GM12878 (cell line): ENCODE measurements at regions not wholly inside any gene's neighbourhood (a gene's known extent, or its start where the extent isn't known, plus 50 kb on each side); places are given as distances from the start of the nearest gene placed in this dataset.
"Not testable (repeated sequence)": the region's sequence is repeated elsewhere in the genome, so short reads cannot be mapped to it uniquely, and the experiment has no call there.

Experiments
- ATAC-seq: fragments of 200-7000 bp; cut with Tn5 transposase; 3 replicates; pipeline ENCODE4 v1.9.1; 2020; ENCODE audit warnings: mild to moderate bottlenecking, moderate library complexity
- BruUV-seq: library from RNA; stranded (reverse); fragments of 400-500 nt; replicated peaks from 2 replicates; lab custom pipeline; 2021; lab: Mats Ljungman, UMichigan
- CTCF ChIA-PET: fragments of 300-600 bp; sonication (Branson Sonifier 250); formaldehyde crosslinking; extraction: SDS; loops from one replicate; lab custom pipeline; 2021; ENCODE audit warnings: inconsistent platforms; lab: Yijun Ruan, JAX
- POLR2A ChIA-PET: fragments of 350-600 bp; formaldehyde crosslinking; extraction: SDS; loops from one replicate; lab custom pipeline; 2021; ENCODE audit warnings: inconsistent platforms; lab: Charles Lee
- RAD21 ChIA-PET: fragments of 300-600 bp; sonication (Branson Sonifier 250); formaldehyde crosslinking; loops from one replicate; lab custom pipeline; 2023; ENCODE audit warnings: antibody characterized with exemption; ENCODE audit not compliant: unreplicated experiment; lab: Charles Lee
- SMC1A ChIA-PET: fragments of 300-600 bp; sonication (Branson Sonifier 250); formaldehyde crosslinking; loops from one replicate; lab custom pipeline; 2023; ENCODE audit not compliant: unreplicated experiment, uncharacterized antibody; lab: Charles Lee
- DNase-seq: peaks from one replicate; pipeline ENCODE4 v3.0.0-alpha.2; 2011; ENCODE audit warnings: low read depth, low spot score
- FAIRE-seq: peaks from 3 replicates; lab custom pipeline; 2011; peaks lifted over from hg19 to GRCh38; lab: Jason Lieb, UNC
- H2AFZ ChIP-seq: 2 replicates; pipeline ENCODE4 v1.6.0; 2011; ENCODE audit warnings: low read depth, low read length, control low read depth; ENCODE audit not compliant: control insufficient read depth
- H3K27ac ChIP-seq: 2 replicates; pipeline ENCODE4 v1.5.1; 2011; ENCODE audit warnings: control low read depth; ENCODE audit not compliant: control insufficient read depth, insufficient read depth
- H3K27me3 ChIP-seq, 2 experiments: replicated peaks in 1 of 2; 2 replicates each; pipeline versions ENCODE4 v1.6.0 to v1.6.1; 2011; ENCODE audit warnings: low read length in 1 of 2; ENCODE audit not compliant: control insufficient read depth in 2 of 2, insufficient read depth in 2 of 2
- H3K36me3 ChIP-seq, 2 experiments: 2 replicates each; pipeline ENCODE4 v1.5.1; 2011; ENCODE audit warnings: low read length in 1 of 2; ENCODE audit not compliant: control insufficient read depth in 2 of 2, insufficient read depth in 2 of 2
- H3K4me1 ChIP-seq: 2 replicates; pipeline ENCODE4 v1.6.1; 2011; ENCODE audit warnings: mild to moderate bottlenecking, low read length, moderate library complexity, mixed read lengths; ENCODE audit not compliant: control insufficient read depth, insufficient read depth
- H3K4me2 ChIP-seq: 2 replicates; pipeline ENCODE4 v1.6.0; 2011; ENCODE audit warnings: control low read depth; ENCODE audit not compliant: control insufficient read depth, insufficient read depth
- H3K4me3 ChIP-seq: fragments of 200-600 bp; sonication (generic); 2 replicates; pipeline ENCODE4 v1.5.1; 2016
- H3K79me2 ChIP-seq: 2 replicates; pipeline ENCODE4 v1.6.0; 2011; ENCODE audit warnings: low read length; ENCODE audit not compliant: control insufficient read depth, insufficient read depth
- H3K9ac ChIP-seq: 2 replicates; pipeline ENCODE4 v1.8.0; 2011; ENCODE audit warnings: low read length, control low read depth, mixed read lengths; ENCODE audit not compliant: control insufficient read depth, insufficient read depth
- H3K9me3 ChIP-seq: replicated peaks from 3 replicates; pipeline ENCODE4 v1.5.1; 2011; ENCODE audit warnings: mild to moderate bottlenecking, low read length; ENCODE audit not compliant: control insufficient read depth, insufficient read depth
- H4K20me1 ChIP-seq: 2 replicates; pipeline ENCODE4 v1.6.0; 2011; ENCODE audit not compliant: control insufficient read depth, insufficient read depth
- BCL11A ChIP-seq: IDR thresholded peaks from 2 replicates; pipeline ENCODE4 v1.6.1; 2011; ENCODE audit warnings: low read depth, low read length
- EGR1 ChIP-seq, 2 experiments: IDR thresholded peaks; 1 replicate in 1 of 2; 2 replicates in 1 of 2; pipeline ENCODE4 v1.6.1; 2011 to 2012; ENCODE audit warnings: low read depth in 2 of 2, low read length in 2 of 2, borderline replicate concordance in 1 of 2, mild to moderate bottlenecking in 1 of 2, moderate library complexity in 1 of 2
- EZH2 ChIP-seq: IDR thresholded peaks from 2 replicates; pipeline ENCODE4 v1.6.1; 2012; ENCODE audit warnings: low read depth, mild to moderate bottlenecking, control low read depth, inconsistent platforms, low read length, borderline replicate concordance; ENCODE audit not compliant: control insufficient read depth
- HCFC1 ChIP-seq: fragments of 150-350 bp; IDR thresholded peaks from 2 replicates; pipeline ENCODE4 v1.6.1; 2014; ENCODE audit warnings: low read length
- LARP7 ChIP-seq: fragments of 450-650 bp; IDR thresholded peaks from 2 replicates; pipeline ENCODE4 v1.6.1; 2017; ENCODE audit warnings: mild to moderate bottlenecking
- POLR2A ChIP-seq: IDR thresholded peaks from 2 replicates; pipeline ENCODE4 v1.6.1; 2011; ENCODE audit warnings: low read depth, mild to moderate bottlenecking, low read length
- POLR2AphosphoS5 ChIP-seq: IDR thresholded peaks from 2 replicates; pipeline ENCODE4 v1.6.1; 2011; ENCODE audit warnings: mild to moderate bottlenecking, low read length, inconsistent platforms
- SIX5 ChIP-seq: IDR thresholded peaks from 2 replicates; pipeline ENCODE4 v1.6.1; 2011; ENCODE audit warnings: mild to moderate bottlenecking, low read depth, low read length, moderate library complexity; ENCODE audit not compliant: severe bottlenecking
- SPI1 ChIP-seq: IDR thresholded peaks from 2 replicates; pipeline ENCODE4 v1.6.1; 2011; ENCODE audit warnings: low read depth, mild to moderate bottlenecking, low read length, moderate library complexity, borderline replicate concordance; ENCODE audit not compliant: insufficient read depth
- SRF ChIP-seq, 2 experiments: IDR thresholded peaks; 2 replicates each; pipeline ENCODE4 v1.6.1; 2011; ENCODE audit warnings: low read depth in 2 of 2, low read length in 2 of 2, mild to moderate bottlenecking in 1 of 2, moderate library complexity in 1 of 2
- WGBS: methylation state at CpG from one replicate; pipeline ENCODE4 v1.1.6; 2016; ENCODE audit warnings: low lambda C conversion rate; ENCODE audit not compliant: insufficient replicate concordance, insufficient coverage; ENCODE audit errors: missing lambda C conversion rate; 5-methylcytosine and 5-hydroxymethylcytosine counted together
- in situ Hi-C: fragments of 300-500 bp; cut with MboI; formaldehyde crosslinking; loops from 9 replicates; pipeline ENCODE4 v1.14.3; 2018; ENCODE audit warnings: mixed read lengths
- intact Hi-C: fragments of 100-400 bp; cut with micrococcal nuclease; formaldehyde crosslinking; loops from one replicate; pipeline ENCODE4 v1.14.2; 2022; ENCODE audit not compliant: unreplicated experiment
- TF ChIP-seq, protein P1 (sequence below): fragments of 450-650 bp; IDR thresholded peaks from 2 replicates; pipeline ENCODE4 v1.6.1; 2017; ENCODE audit warnings: antibody characterized with exemption, mild to moderate bottlenecking, moderate library complexity
- TF ChIP-seq, protein P2 (sequence below): IDR thresholded peaks from 2 replicates; pipeline ENCODE4 v1.6.1; 2012; ENCODE audit warnings: low read length, inconsistent platforms
- TF ChIP-seq, protein P3 (sequence below), 3 experiments: IDR thresholded peaks in 2 of 3; conservative IDR thresholded peaks in 1 of 3; 2 replicates each; pipeline ENCODE4 v1.5.1; 2011; ENCODE audit warnings: low read depth in 3 of 3, low read length in 3 of 3, mild to moderate bottlenecking in 3 of 3, control low read depth in 2 of 3, moderate library complexity in 2 of 3, inconsistent platforms in 1 of 3, mixed read lengths in 1 of 3; ENCODE audit not compliant: control insufficient read depth in 2 of 3, insufficient read depth in 1 of 3; ENCODE audit errors: extremely low read depth in 1 of 3

DNA sequence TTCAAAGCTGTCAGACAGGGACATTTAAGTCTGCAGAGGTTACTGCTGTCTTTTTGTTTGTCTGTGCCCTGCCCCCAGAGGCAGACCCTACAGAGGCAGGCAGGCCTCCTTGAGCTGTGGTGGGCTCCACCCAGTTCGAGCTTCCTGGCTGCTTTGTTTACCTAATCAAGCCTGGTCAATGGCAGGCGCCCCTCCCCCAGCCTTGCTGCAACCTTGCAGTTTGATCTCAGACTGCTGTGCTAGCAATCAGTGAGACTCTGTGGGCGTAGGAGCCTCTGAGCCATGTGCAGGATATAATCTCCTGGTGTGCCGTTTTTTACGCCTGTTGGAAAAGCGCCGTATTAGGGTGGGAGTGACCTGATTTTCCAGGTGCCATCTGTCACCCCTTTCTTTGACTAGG is 211.2 kb upstream of the PKP2 start:
- BruUV-seq, H3K9ac ChIP-seq, H3K9me3 ChIP-seq, H3K27me3 ChIP-seq, H3K27ac ChIP-seq, SMC1A ChIA-PET, POLR2A ChIA-PET, in situ Hi-C loops, H3K36me3 ChIP-seq, ATAC-seq, H4K20me1 ChIP-seq, DNase-seq, intact Hi-C loops, H3K4me2 ChIP-seq, H2AFZ ChIP-seq, H3K4me1 ChIP-seq, CTCF ChIA-PET, RAD21 ChIA-PET, H3K79me2 ChIP-seq, FAIRE-seq, H3K4me3 ChIP-seq: not testable (repeated sequence)
- WGBS: 41% methylated on average over 7 of the region's 7 CpGs

DNA sequence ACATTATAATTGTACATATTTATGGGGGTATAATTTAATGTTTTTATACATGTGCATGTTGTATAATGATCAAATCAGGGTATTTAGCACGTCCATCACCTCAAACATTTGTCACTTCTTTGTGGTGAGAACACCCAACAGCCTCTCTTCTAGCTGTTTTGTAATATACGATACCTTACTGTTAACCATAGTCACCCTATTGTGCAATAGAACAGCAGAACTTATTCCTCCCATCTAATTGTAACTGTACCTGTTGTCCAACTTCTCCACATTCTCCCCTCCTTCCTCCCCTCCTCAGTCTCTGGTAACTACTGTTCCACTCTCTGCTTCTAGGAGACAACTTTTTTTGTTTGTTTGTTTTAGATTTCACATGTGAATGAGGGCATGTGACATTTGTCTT is 197.0 kb upstream of the PKP2 start:
- no TSS peak for BruUV-seq
- no peaks in the 10 kb centered on the region for H3K79me2 ChIP-seq
- no peak overlapping the region for H2AFZ ChIP-seq
- no peaks in the 10 kb centered on the region for H4K20me1 ChIP-seq
- no peaks in the 10 kb centered on the region for H3K27me3 ChIP-seq
- no peak overlapping the region for H3K27ac ChIP-seq
- CTCF ChIA-PET: no interaction called here
- in situ Hi-C loops: no loop called here
- H3K36me3 ChIP-seq: no peaks in the 10 kb centered on the region
- H3K4me2 ChIP-seq: no peak overlapping the region
- FAIRE-seq (no peak), ATAC-seq (no peak), DNase-seq (no peak)
- H3K4me3 ChIP-seq: no peak overlapping the region
- SMC1A ChIA-PET: no interaction called here
- no peak overlapping the region for H3K9ac ChIP-seq
- POLR2A ChIA-PET: no interaction called here
- 0% methylated on average over 2 of the region's 2 CpGs for WGBS
- H3K4me1 ChIP-seq: no peaks in the 10 kb centered on the region
- no peak for TF ChIP-seq BCL11A
- no peak for TF ChIP-seq SPI1
- no peak for TF ChIP-seq POLR2AphosphoS5
- no peak for TF ChIP-seq HCFC1
- TF ChIP-seq, protein P1, sequence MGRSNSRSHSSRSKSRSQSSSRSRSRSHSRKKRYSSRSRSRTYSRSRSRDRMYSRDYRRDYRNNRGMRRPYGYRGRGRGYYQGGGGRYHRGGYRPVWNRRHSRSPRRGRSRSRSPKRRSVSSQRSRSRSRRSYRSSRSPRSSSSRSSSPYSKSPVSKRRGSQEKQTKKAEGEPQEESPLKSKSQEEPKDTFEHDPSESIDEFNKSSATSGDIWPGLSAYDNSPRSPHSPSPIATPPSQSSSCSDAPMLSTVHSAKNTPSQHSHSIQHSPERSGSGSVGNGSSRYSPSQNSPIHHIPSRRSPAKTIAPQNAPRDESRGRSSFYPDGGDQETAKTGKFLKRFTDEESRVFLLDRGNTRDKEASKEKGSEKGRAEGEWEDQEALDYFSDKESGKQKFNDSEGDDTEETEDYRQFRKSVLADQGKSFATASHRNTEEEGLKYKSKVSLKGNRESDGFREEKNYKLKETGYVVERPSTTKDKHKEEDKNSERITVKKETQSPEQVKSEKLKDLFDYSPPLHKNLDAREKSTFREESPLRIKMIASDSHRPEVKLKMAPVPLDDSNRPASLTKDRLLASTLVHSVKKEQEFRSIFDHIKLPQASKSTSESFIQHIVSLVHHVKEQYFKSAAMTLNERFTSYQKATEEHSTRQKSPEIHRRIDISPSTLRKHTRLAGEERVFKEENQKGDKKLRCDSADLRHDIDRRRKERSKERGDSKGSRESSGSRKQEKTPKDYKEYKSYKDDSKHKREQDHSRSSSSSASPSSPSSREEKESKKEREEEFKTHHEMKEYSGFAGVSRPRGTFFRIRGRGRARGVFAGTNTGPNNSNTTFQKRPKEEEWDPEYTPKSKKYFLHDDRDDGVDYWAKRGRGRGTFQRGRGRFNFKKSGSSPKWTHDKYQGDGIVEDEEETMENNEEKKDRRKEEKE: no peak
- TF ChIP-seq SRF (IDR thresholded peaks at IDR 0.05; ENCODE audit: low read depth in 2 of 2, low read length in 2 of 2): no peak
- TF ChIP-seq, protein P2, sequence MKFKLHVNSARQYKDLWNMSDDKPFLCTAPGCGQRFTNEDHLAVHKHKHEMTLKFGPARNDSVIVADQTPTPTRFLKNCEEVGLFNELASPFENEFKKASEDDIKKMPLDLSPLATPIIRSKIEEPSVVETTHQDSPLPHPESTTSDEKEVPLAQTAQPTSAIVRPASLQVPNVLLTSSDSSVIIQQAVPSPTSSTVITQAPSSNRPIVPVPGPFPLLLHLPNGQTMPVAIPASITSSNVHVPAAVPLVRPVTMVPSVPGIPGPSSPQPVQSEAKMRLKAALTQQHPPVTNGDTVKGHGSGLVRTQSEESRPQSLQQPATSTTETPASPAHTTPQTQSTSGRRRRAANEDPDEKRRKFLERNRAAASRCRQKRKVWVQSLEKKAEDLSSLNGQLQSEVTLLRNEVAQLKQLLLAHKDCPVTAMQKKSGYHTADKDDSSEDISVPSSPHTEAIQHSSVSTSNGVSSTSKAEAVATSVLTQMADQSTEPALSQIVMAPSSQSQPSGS: no peak
- TF ChIP-seq POLR2A: no peak
- TF ChIP-seq, protein P3, sequence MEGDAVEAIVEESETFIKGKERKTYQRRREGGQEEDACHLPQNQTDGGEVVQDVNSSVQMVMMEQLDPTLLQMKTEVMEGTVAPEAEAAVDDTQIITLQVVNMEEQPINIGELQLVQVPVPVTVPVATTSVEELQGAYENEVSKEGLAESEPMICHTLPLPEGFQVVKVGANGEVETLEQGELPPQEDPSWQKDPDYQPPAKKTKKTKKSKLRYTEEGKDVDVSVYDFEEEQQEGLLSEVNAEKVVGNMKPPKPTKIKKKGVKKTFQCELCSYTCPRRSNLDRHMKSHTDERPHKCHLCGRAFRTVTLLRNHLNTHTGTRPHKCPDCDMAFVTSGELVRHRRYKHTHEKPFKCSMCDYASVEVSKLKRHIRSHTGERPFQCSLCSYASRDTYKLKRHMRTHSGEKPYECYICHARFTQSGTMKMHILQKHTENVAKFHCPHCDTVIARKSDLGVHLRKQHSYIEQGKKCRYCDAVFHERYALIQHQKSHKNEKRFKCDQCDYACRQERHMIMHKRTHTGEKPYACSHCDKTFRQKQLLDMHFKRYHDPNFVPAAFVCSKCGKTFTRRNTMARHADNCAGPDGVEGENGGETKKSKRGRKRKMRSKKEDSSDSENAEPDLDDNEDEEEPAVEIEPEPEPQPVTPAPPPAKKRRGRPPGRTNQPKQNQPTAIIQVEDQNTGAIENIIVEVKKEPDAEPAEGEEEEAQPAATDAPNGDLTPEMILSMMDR (IDR thresholded peaks at IDR 0.05 in 2 of 3, conservative IDR thresholded peaks at IDR 0.05 in 1 of 3; ENCODE audit: control insufficient read depth in 2 of 3, extremely low read depth in 1 of 3, insufficient read depth in 1 of 3, low read depth in 3 of 3, low read length in 3 of 3): no peak
- TF ChIP-seq EGR1 (IDR thresholded peaks at IDR 0.05; ENCODE audit: borderline replicate concordance in 1 of 2, low read depth in 2 of 2, low read length in 2 of 2): no peak
- TF ChIP-seq SIX5: no peak
- no peak for TF ChIP-seq LARP7
- no peak for TF ChIP-seq EZH2
- intact Hi-C loops: no loop called here
- H3K9me3 ChIP-seq: no peaks in the 10 kb centered on the region
- RAD21 ChIA-PET: no interaction called here
